Fibroblast of lung (primary cell): ENCODE measurements at regions not wholly inside any gene's neighbourhood (a gene's known extent, or its start where the extent isn't known, plus 50 kb on each side); places are given as distances from the start of the nearest gene placed in this dataset.

Experiments used
- DNase-seq, 2 donors: peaks; one replicate each; pipeline versions ENCODE4 v3.0.0 to v3.0.0-alpha.2; 2010; ENCODE audit warnings: low read depth in 2 of 2
- H2AFZ ChIP-seq: 2 replicates; pipeline ENCODE4 v1.5.1; 2012; ENCODE audit warnings: low read length, control low read depth, inconsistent platforms
- H3K27ac ChIP-seq: 2 replicates; pipeline ENCODE4 v1.5.1; 2011; ENCODE audit warnings: low read length, control low read depth; ENCODE audit not compliant: insufficient read depth
- H3K27me3 ChIP-seq: 2 replicates; pipeline ENCODE4 v1.5.1; 2011; ENCODE audit warnings: mild to moderate bottlenecking, low read length; ENCODE audit not compliant: control insufficient read depth, insufficient read depth
- H3K36me3 ChIP-seq: 2 replicates; pipeline ENCODE4 v1.5.1; 2011; ENCODE audit warnings: low read length; ENCODE audit not compliant: control insufficient read depth, insufficient read depth
- H3K4me1 ChIP-seq: 2 replicates; pipeline ENCODE4 v1.5.1; 2011; ENCODE audit warnings: low read length; ENCODE audit not compliant: control insufficient read depth, insufficient read depth; ENCODE audit errors: extremely low read depth
- H3K4me2 ChIP-seq: 2 replicates; pipeline ENCODE4 v1.5.1; 2011; ENCODE audit warnings: low read length, control low read depth; ENCODE audit not compliant: insufficient read depth; ENCODE audit errors: extremely low read depth
- H3K4me3 ChIP-seq, 4 experiments: fragments of 200-600 bp in 1 of 4; sonication (generic) in 1 of 4; replicated peaks in 1 of 4; 2 replicates each; pipeline ENCODE4 v1.5.1; 2011 to 2016; ENCODE audit warnings: low read length in 4 of 4, low read depth in 3 of 4, mild to moderate bottlenecking in 3 of 4, control low read depth in 2 of 4, inconsistent platforms in 1 of 4, mixed read lengths in 1 of 4; ENCODE audit not compliant: insufficient read depth in 1 of 4; ENCODE audit errors: control extremely low read depth in 1 of 4
- H3K79me2 ChIP-seq: 2 replicates; pipeline ENCODE4 v1.5.1; 2012; ENCODE audit warnings: mild to moderate bottlenecking, low read length, inconsistent platforms; ENCODE audit not compliant: control insufficient read depth, insufficient read depth
- H3K9ac ChIP-seq: 2 replicates; pipeline ENCODE4 v1.5.1; 2011; ENCODE audit warnings: mild to moderate bottlenecking, low read length, control low read depth; ENCODE audit not compliant: insufficient read depth
- H3K9me3 ChIP-seq: 2 replicates; pipeline ENCODE4 v1.5.1; 2012; ENCODE audit warnings: low read depth, low read length; ENCODE audit not compliant: control insufficient read depth, insufficient read depth
- H4K20me1 ChIP-seq: 2 replicates; pipeline ENCODE4 v1.5.1; 2011; ENCODE audit warnings: low read length; ENCODE audit not compliant: control insufficient read depth, insufficient read depth; ENCODE audit errors: extremely low read depth
- EZH2 ChIP-seq: IDR thresholded peaks from 2 replicates; pipeline ENCODE4 v1.5.1; 2012; ENCODE audit warnings: low read length, control low read depth, mild to moderate bottlenecking; ENCODE audit errors: missing control alignments
- TF ChIP-seq, protein P1 (sequence below), 2 donors: IDR thresholded peaks in 1 of 2; conservative IDR thresholded peaks in 1 of 2; 1 replicate in 1 of 2; 2 replicates in 1 of 2; pipeline ENCODE4 v1.5.1; 2011 to 2012; ENCODE audit warnings: low read length in 2 of 2, control low read depth in 1 of 2, inconsistent platforms in 1 of 2, low read depth in 1 of 2, mild to moderate bottlenecking in 1 of 2

DNA sequence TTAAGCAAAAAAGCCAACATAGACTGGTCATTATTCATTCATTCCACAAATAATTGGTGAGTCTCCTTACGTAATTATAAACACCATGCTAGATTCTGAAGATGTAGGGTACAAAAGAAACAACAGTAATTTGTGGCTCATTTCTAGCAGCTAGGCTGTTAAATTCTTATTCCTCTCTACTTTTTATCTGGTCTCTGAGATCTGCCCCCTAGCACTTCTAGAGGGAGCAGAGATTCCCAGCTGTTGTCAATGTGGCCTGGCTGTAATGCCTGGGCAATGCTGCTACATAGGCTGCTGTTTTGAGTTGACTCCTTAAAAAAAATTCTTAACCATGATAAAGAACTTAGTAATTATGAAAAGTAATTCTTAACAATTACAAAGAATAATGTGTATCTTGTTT lies 434.9 kb upstream of the THRB start:
- Histone ChIP-seq H3K36me3 (no peaks in the 10 kb centered on the region), H2AFZ (no peak overlapping the region), H3K9ac (no peak overlapping the region), H3K4me3 (no peak overlapping the region), H3K79me2 (no peaks in the 10 kb centered on the region), H3K27ac (no peak overlapping the region), H3K4me2 (no peak overlapping the region), H4K20me1 (no peaks in the 10 kb centered on the region), H3K4me1 (no peaks in the 10 kb centered on the region), H3K9me3 (no peaks in the 10 kb centered on the region), H3K27me3 (no peaks in the 10 kb centered on the region)
- TF ChIP-seq, protein P1, sequence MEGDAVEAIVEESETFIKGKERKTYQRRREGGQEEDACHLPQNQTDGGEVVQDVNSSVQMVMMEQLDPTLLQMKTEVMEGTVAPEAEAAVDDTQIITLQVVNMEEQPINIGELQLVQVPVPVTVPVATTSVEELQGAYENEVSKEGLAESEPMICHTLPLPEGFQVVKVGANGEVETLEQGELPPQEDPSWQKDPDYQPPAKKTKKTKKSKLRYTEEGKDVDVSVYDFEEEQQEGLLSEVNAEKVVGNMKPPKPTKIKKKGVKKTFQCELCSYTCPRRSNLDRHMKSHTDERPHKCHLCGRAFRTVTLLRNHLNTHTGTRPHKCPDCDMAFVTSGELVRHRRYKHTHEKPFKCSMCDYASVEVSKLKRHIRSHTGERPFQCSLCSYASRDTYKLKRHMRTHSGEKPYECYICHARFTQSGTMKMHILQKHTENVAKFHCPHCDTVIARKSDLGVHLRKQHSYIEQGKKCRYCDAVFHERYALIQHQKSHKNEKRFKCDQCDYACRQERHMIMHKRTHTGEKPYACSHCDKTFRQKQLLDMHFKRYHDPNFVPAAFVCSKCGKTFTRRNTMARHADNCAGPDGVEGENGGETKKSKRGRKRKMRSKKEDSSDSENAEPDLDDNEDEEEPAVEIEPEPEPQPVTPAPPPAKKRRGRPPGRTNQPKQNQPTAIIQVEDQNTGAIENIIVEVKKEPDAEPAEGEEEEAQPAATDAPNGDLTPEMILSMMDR (conservative IDR thresholded peaks at IDR 0.05 in 1 of 2, IDR thresholded peaks at IDR 0.05 in 1 of 2; ENCODE audit: low read depth in 1 of 2, low read length in 2 of 2), result no peak
- TF ChIP-seq EZH2, result no peak
- no peak for DNase-seq

- TF ChIP-seq, protein P1 (conservative IDR thresholded peaks at IDR 0.05 in 1 of 2, IDR thresholded peaks at IDR 0.05 in 1 of 2; ENCODE audit: low read depth in 1 of 2, low read length in 2 of 2), result no peak
- no peak for TF ChIP-seq EZH2
- Histone ChIP-seq H3K4me1 (no peaks in the 10 kb centered on the region), H3K27me3 (no peaks in the 10 kb centered on the region), H3K36me3 (no peaks in the 10 kb centered on the region), H4K20me1 (no peaks in the 10 kb centered on the region), H3K9ac (no peak overlapping the region), H3K4me2 (no peak overlapping the region), H3K4me3 (no peak overlapping the region), H3K9me3 (no peaks in the 10 kb centered on the region), H3K27ac (no peak overlapping the region), H2AFZ (no peak overlapping the region), H3K79me2 (no peaks in the 10 kb centered on the region)
- DNase-seq, result no peak
These were observed 438.8 kb upstream of the THRB start for GRCh38 chr3:24933401-24933800.

DNA sequence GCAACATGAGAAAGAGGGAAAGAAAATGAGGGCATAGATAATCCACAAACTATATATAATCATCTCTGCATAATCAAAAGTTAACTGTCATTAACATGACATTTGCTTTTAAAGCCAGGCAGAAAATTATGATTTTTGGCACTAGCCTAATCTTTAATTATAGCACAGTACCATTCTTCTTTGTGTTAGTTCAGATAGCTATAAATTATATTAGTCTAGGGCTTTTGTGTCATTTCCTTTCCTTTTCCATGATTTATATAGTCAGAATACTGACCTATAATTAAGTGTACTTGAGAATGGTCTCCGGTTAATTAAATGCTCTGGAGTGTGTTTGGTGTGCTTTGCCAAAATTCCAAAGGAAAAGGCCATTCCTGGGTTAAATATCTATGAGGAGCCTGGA lies 441.9 kb upstream of the THRB start:
- TF ChIP-seq, protein P1 (conservative IDR thresholded peaks at IDR 0.05 in 1 of 2, IDR thresholded peaks at IDR 0.05 in 1 of 2; ENCODE audit: low read depth in 1 of 2, low read length in 2 of 2), result no peak
- TF ChIP-seq EZH2, result no peak
- H3K9me3 ChIP-seq, result no peaks in the 10 kb centered on the region
- H3K27me3 ChIP-seq, result no peaks in the 10 kb centered on the region
- DNase-seq, result no peak
- no peak overlapping the region for H3K4me3 ChIP-seq
- H3K4me2 ChIP-seq, result no peak overlapping the region
- H3K27ac ChIP-seq, result no peak overlapping the region
- no peaks in the 10 kb centered on the region for H3K36me3 ChIP-seq
- H4K20me1 ChIP-seq, result no peaks in the 10 kb centered on the region
- no peak overlapping the region for H3K9ac ChIP-seq
- H3K79me2 ChIP-seq, result no peaks in the 10 kb centered on the region
- no peak overlapping the region for H2AFZ ChIP-seq
- H3K4me1 ChIP-seq, result no peaks in the 10 kb centered on the region
